WTC11 (cell line): ENCODE measurements at regions not wholly inside any gene's neighbourhood (a gene's known extent, or its start where the extent isn't known, plus 50 kb on each side); places are given as distances from the start of the nearest gene placed in this dataset.

Experiments used
- AFF4 ChIP-seq: sonication (generic); formaldehyde crosslinking; IDR thresholded peaks from 2 replicates; pipeline ENCODE4 v1.8.1; 2023; ENCODE audit warnings: mild to moderate bottlenecking, missing genetic modification reagents, borderline replicate concordance
- CREM ChIP-seq: sonication (generic); formaldehyde crosslinking; IDR thresholded peaks from 2 replicates; pipeline ENCODE4 v1.8.1; 2022; ENCODE audit warnings: mild to moderate bottlenecking, missing genetic modification reagents, moderate library complexity
- FOXP1 ChIP-seq: sonication (generic); formaldehyde crosslinking; IDR thresholded peaks from 2 replicates; pipeline ENCODE4 v1.8.0; 2022; ENCODE audit warnings: missing genetic modification reagents, mild to moderate bottlenecking, moderate library complexity, borderline replicate concordance
- GTF2I ChIP-seq: fragments of 250-450 bp; sonication (Bioruptor Pico); conservative IDR thresholded peaks from 2 replicates; pipeline ENCODE4 v1.4.0; 2021; ENCODE audit warnings: mild to moderate bottlenecking
- IRF2 ChIP-seq: sonication (generic); formaldehyde crosslinking; IDR thresholded peaks from 2 replicates; pipeline ENCODE4 v1.8.0; 2022; ENCODE audit warnings: low read depth, missing genetic modification reagents, borderline replicate concordance
- MAX ChIP-seq: sonication (generic); formaldehyde crosslinking; IDR thresholded peaks from 2 replicates; pipeline ENCODE4 v1.8.0; 2022; ENCODE audit warnings: mild to moderate bottlenecking, missing genetic modification reagents
- NR3C1 ChIP-seq: sonication (generic); formaldehyde crosslinking; conservative IDR thresholded peaks from 2 replicates; pipeline ENCODE4 v1.8.1; 2023; ENCODE audit warnings: low read depth, mild to moderate bottlenecking, missing genetic modification reagents
- RELA ChIP-seq: sonication (generic); formaldehyde crosslinking; IDR thresholded peaks from 2 replicates; pipeline ENCODE4 v1.8.1; 2022; ENCODE audit warnings: missing genetic modification reagents, mild to moderate bottlenecking, borderline replicate concordance
- SMAD3 ChIP-seq: sonication (generic); formaldehyde crosslinking; IDR thresholded peaks from 2 replicates; pipeline ENCODE4 v1.8.0; 2022; ENCODE audit warnings: missing genetic modification reagents, mild to moderate bottlenecking, borderline replicate concordance
- ZNF263 ChIP-seq: sonication (generic); formaldehyde crosslinking; IDR thresholded peaks from 2 replicates; pipeline ENCODE4 v1.8.1; 2022; ENCODE audit warnings: low read depth, mild to moderate bottlenecking, moderate library complexity, missing genetic modification reagents
- ZNF671 ChIP-seq: fragments of 250-450 bp; sonication (Bioruptor Pico); IDR thresholded peaks from 2 replicates; pipeline ENCODE4 v1.8.0; 2021; ENCODE audit warnings: mild to moderate bottlenecking
- TF ChIP-seq, protein P1 (sequence below): fragments of 200-600 bp; IDR thresholded peaks from 2 replicates; pipeline ENCODE4 v1.8.0; 2022; ENCODE audit warnings: antibody characterized with exemption
- TF ChIP-seq, protein P2 (sequence below): sonication (generic); formaldehyde crosslinking; IDR thresholded peaks from 2 replicates; pipeline ENCODE4 v1.8.0; 2022; ENCODE audit warnings: missing genetic modification reagents

DNA sequence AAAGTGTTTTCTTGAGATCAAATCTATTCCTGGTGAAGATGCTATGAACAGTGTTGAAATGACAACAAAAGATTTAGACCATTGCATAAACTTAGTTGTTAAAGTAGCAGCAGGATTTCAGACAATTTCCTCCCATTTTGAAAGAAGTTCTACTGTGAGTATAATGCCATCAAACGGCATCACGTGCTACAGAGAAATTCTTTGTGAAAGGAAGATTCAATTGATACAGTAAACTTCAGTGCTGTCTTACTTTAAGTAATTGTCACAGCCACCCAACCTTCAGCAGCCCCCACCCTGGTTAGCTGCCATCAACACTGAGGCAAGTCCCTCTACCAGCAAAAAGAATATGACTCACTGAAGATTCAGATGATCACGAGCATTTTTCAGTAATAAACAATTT, 115.2 kb downstream of the TES start:
- TF ChIP-seq, protein P1, sequence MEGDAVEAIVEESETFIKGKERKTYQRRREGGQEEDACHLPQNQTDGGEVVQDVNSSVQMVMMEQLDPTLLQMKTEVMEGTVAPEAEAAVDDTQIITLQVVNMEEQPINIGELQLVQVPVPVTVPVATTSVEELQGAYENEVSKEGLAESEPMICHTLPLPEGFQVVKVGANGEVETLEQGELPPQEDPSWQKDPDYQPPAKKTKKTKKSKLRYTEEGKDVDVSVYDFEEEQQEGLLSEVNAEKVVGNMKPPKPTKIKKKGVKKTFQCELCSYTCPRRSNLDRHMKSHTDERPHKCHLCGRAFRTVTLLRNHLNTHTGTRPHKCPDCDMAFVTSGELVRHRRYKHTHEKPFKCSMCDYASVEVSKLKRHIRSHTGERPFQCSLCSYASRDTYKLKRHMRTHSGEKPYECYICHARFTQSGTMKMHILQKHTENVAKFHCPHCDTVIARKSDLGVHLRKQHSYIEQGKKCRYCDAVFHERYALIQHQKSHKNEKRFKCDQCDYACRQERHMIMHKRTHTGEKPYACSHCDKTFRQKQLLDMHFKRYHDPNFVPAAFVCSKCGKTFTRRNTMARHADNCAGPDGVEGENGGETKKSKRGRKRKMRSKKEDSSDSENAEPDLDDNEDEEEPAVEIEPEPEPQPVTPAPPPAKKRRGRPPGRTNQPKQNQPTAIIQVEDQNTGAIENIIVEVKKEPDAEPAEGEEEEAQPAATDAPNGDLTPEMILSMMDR = no peak
- TF ChIP-seq MAX (CRISPR knock-in tag) (no peak), ZNF671 (CRISPR knock-in tag) (no peak), NR3C1 (no peak), SMAD3 (CRISPR knock-in tag) (no peak), IRF2 (no peak), AFF4 (CRISPR knock-in tag) (no peak), GTF2I (CRISPR knock-in tag) (no peak), FOXP1 (CRISPR knock-in tag) (no peak), RELA (CRISPR knock-in tag) (no peak), CREM (no peak), ZNF263 (CRISPR knock-in tag) (no peak)
- TF ChIP-seq, protein P2, sequence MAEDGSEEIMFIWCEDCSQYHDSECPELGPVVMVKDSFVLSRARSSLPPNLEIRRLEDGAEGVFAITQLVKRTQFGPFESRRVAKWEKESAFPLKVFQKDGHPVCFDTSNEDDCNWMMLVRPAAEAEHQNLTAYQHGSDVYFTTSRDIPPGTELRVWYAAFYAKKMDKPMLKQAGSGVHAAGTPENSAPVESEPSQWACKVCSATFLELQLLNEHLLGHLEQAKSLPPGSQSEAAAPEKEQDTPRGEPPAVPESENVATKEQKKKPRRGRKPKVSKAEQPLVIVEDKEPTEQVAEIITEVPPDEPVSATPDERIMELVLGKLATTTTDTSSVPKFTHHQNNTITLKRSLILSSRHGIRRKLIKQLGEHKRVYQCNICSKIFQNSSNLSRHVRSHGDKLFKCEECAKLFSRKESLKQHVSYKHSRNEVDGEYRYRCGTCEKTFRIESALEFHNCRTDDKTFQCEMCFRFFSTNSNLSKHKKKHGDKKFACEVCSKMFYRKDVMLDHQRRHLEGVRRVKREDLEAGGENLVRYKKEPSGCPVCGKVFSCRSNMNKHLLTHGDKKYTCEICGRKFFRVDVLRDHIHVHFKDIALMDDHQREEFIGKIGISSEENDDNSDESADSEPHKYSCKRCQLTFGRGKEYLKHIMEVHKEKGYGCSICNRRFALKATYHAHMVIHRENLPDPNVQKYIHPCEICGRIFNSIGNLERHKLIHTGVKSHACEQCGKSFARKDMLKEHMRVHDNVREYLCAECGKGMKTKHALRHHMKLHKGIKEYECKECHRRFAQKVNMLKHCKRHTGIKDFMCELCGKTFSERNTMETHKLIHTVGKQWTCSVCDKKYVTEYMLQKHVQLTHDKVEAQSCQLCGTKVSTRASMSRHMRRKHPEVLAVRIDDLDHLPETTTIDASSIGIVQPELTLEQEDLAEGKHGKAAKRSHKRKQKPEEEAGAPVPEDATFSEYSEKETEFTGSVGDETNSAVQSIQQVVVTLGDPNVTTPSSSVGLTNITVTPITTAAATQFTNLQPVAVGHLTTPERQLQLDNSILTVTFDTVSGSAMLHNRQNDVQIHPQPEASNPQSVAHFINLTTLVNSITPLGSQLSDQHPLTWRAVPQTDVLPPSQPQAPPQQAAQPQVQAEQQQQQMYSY (CRISPR knock-in tag) = no peak
